DND-41 (cell line): ENCODE measurements at regions not wholly inside any gene's neighbourhood (a gene's known extent, or its start where the extent isn't known, plus 50 kb on each side); places are given as distances from the start of the nearest gene placed in this dataset.

Source experiments
- ATAC-seq: fragments of 200-7000 bp; cut with Tn5 transposase; 3 replicates; pipeline ENCODE4 v1.9.1; 2021; ENCODE audit warnings: low read depth; ENCODE audit not compliant: insufficient read depth
- DNase-seq: peaks from one replicate; pipeline ENCODE4 v3.0.0-alpha.2; 2020
- H2AFZ ChIP-seq: 2 replicates; pipeline ENCODE4 v1.6.0; 2012; ENCODE audit warnings: low read depth, low read length
- H3K27ac ChIP-seq: 2 replicates; pipeline ENCODE4 v1.5.1; 2012; ENCODE audit warnings: low read length, inconsistent platforms
- H3K27me3 ChIP-seq: fragments of 200-600 bp; sonication (generic); 2 replicates; pipeline ENCODE4 v1.6.0; 2012; ENCODE audit warnings: low read length, mild to moderate bottlenecking, inconsistent platforms; ENCODE audit not compliant: insufficient read depth, poor library complexity
- H3K36me3 ChIP-seq: 2 replicates; pipeline ENCODE4 v1.5.1; 2012; ENCODE audit warnings: low read length, inconsistent platforms; ENCODE audit not compliant: insufficient read depth
- H3K4me1 ChIP-seq: 2 replicates; pipeline ENCODE4 v1.5.1; 2012; ENCODE audit warnings: mild to moderate bottlenecking, low read length; ENCODE audit not compliant: insufficient read depth
- H3K4me2 ChIP-seq: 2 replicates; pipeline ENCODE4 v1.6.0; 2012; ENCODE audit warnings: mild to moderate bottlenecking, moderate library complexity, low read length, inconsistent platforms; ENCODE audit not compliant: insufficient read depth
- H3K4me3 ChIP-seq, 2 experiments: fragments of 200-600 bp in 1 of 2; shearing (Covaris generic) in 1 of 2; 2 replicates each; pipeline ENCODE4 v1.5.1; 2012 to 2016; ENCODE audit warnings: inconsistent platforms in 2 of 2, low read length in 2 of 2, mild to moderate bottlenecking in 2 of 2, low read depth in 1 of 2, moderate library complexity in 1 of 2
- H3K79me2 ChIP-seq: 2 replicates; pipeline ENCODE4 v1.6.0; 2012; ENCODE audit warnings: low read length, inconsistent platforms; ENCODE audit not compliant: insufficient read depth
- H3K9ac ChIP-seq: 2 replicates; pipeline ENCODE4 v1.6.0; 2012; ENCODE audit warnings: low read depth, mild to moderate bottlenecking, inconsistent platforms, low read length, moderate library complexity
- H3K9me3 ChIP-seq: 2 replicates; pipeline ENCODE4 v1.5.1; 2012; ENCODE audit warnings: low read length, moderate library complexity, mild to moderate bottlenecking, inconsistent platforms; ENCODE audit not compliant: insufficient read depth, severe bottlenecking
- H4K20me1 ChIP-seq: 2 replicates; pipeline ENCODE4 v1.6.0; 2012; ENCODE audit warnings: low read length; ENCODE audit not compliant: insufficient read depth
- EZH2 ChIP-seq: IDR thresholded peaks from 3 replicates; pipeline ENCODE4 v1.6.1; 2012; ENCODE audit warnings: borderline replicate concordance, low read depth, mild to moderate bottlenecking, moderate library complexity, low read length, inconsistent platforms; ENCODE audit not compliant: severe bottlenecking
- TF ChIP-seq, protein P1 (sequence below): IDR thresholded peaks from 2 replicates; pipeline ENCODE4 v1.5.1; 2012; ENCODE audit warnings: borderline replicate concordance, low read length, moderate library complexity, mild to moderate bottlenecking; ENCODE audit not compliant: poor library complexity, severe bottlenecking; ENCODE audit errors: extremely low read depth

DNA sequence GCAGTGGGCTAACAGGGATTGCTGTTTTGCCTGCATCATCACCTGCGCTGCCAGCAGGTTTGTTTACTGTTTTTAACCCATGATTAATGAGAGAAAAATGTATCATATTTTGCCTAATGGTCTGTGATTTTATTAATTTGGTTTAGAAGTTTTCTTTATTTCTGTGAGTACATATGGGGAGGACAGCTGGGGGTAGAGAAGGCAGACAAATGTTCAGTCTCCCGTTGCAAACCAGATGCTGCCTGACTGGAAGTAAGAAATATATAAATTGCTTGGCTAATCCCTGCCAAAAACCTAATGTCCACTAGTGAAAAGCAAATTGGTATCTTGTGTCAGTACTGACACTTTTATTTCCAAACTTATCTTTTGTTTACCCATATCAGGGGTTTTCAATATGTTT, 1766.1 kb upstream of the C9orf72 start:
- no peak for ATAC-seq
- no peaks in the 10 kb centered on the region for H3K36me3 ChIP-seq
- H3K4me2 ChIP-seq, result no peak overlapping the region
- DNase-seq, result no peak
- H3K9ac ChIP-seq, result no peak overlapping the region
- no peaks in the 10 kb centered on the region for H3K4me1 ChIP-seq
- TF ChIP-seq EZH2, result no peak
- TF ChIP-seq, protein P1, sequence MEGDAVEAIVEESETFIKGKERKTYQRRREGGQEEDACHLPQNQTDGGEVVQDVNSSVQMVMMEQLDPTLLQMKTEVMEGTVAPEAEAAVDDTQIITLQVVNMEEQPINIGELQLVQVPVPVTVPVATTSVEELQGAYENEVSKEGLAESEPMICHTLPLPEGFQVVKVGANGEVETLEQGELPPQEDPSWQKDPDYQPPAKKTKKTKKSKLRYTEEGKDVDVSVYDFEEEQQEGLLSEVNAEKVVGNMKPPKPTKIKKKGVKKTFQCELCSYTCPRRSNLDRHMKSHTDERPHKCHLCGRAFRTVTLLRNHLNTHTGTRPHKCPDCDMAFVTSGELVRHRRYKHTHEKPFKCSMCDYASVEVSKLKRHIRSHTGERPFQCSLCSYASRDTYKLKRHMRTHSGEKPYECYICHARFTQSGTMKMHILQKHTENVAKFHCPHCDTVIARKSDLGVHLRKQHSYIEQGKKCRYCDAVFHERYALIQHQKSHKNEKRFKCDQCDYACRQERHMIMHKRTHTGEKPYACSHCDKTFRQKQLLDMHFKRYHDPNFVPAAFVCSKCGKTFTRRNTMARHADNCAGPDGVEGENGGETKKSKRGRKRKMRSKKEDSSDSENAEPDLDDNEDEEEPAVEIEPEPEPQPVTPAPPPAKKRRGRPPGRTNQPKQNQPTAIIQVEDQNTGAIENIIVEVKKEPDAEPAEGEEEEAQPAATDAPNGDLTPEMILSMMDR, result no peak
- no peaks in the 10 kb centered on the region for H3K9me3 ChIP-seq
- H4K20me1 ChIP-seq, result no peaks in the 10 kb centered on the region
- no peak overlapping the region for H3K27ac ChIP-seq
- no peak overlapping the region for H3K4me3 ChIP-seq
- no peaks in the 10 kb centered on the region for H3K79me2 ChIP-seq
- no peak overlapping the region for H2AFZ ChIP-seq
- H3K27me3 ChIP-seq, result no peaks in the 10 kb centered on the region

DNA sequence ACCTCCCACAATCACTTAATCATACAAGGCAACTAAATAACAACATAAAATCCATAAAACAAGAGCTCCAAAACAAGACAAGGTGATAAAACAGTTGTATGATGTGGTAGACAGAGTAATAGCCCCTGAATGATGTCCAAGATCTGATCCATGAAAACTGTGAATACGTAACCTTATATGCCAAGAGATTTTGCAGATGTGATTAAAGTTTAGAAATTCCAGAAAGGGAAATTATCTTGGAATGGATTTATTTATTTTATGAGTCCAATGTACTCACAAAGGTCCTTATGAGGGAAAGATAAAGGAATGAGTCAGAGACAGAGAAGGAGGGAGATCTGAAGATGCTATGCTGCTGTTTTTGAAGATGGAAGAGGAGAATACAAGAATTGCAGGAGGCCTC, 1775.7 kb upstream of the C9orf72 start:
- DNase-seq (no peak), ATAC-seq (no peak)
- no peak overlapping the region for H2AFZ ChIP-seq
- no peak overlapping the region for H3K4me2 ChIP-seq
- H3K36me3 ChIP-seq, result no peaks in the 10 kb centered on the region
- no peaks in the 10 kb centered on the region for H3K79me2 ChIP-seq
- H3K9ac ChIP-seq, result no peak overlapping the region
- no peak overlapping the region for H3K4me3 ChIP-seq
- H3K4me1 ChIP-seq, result no peaks in the 10 kb centered on the region
- no peaks in the 10 kb centered on the region for H3K9me3 ChIP-seq
- no peak overlapping the region for H3K27ac ChIP-seq
- H3K27me3 ChIP-seq, result no peaks in the 10 kb centered on the region
- no peaks in the 10 kb centered on the region for H4K20me1 ChIP-seq
- TF ChIP-seq EZH2, result no peak
- TF ChIP-seq, protein P1, result no peak

DNA sequence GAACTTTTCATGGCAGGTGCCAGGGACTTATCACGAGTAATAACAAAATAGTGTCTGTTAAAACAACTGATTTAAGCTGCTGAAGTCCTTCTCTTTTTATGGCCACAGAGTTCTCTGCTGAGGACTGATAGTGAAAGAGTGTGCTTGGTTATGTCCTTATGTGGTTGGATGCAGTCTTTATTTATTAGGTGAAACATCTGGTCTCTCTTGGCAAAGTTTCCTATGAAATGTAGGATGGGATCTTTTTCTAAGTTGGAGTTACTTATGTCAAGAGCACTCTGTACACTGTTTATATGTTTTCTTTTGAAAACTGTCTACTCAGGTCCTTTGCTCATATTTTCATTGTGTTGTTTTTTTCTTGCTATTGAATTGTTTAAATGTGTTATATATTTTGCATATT, 1816.1 kb upstream of the C9orf72 start:
- H3K27ac ChIP-seq, result no peak overlapping the region
- H3K27me3 ChIP-seq, result no peaks in the 10 kb centered on the region
- H3K4me3 ChIP-seq, result no peak overlapping the region
- no peaks in the 10 kb centered on the region for H3K9me3 ChIP-seq
- H3K79me2 ChIP-seq, result no peaks in the 10 kb centered on the region
- TF ChIP-seq EZH2, result no peak
- TF ChIP-seq, protein P1, result no peak
- no peaks in the 10 kb centered on the region for H3K36me3 ChIP-seq
- no peaks in the 10 kb centered on the region for H4K20me1 ChIP-seq
- no peak overlapping the region for H2AFZ ChIP-seq
- H3K9ac ChIP-seq, result no peak overlapping the region
- no peak for ATAC-seq
- no peak overlapping the region for H3K4me2 ChIP-seq
- DNase-seq, result no peak
- H3K4me1 ChIP-seq, result no peaks in the 10 kb centered on the region

DNA sequence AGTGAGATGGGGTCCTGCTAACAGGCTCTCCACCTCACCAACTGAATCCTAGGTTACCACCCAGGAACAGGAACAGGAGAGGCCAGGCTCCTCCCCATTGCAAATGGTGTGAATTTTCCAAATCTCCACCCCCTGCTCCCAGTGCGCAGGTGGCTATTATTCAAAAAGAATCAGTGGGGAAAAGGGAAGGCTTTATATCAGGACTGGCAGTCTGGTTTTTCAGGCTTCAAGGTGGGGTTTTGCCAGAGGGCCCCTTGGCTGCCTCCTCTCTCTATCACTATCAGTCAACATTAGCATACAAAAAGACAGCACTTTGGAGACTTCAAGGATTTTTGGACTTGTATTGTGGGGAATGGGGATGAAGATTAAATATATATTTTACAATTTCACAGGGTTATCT, 1817.6 kb upstream of the C9orf72 start:
- Histone ChIP-seq H3K79me2 (no peaks in the 10 kb centered on the region), H3K36me3 (no peaks in the 10 kb centered on the region), H3K4me1 (no peaks in the 10 kb centered on the region), H3K4me3 (no peak overlapping the region), H3K9me3 (no peaks in the 10 kb centered on the region), H3K27me3 (no peaks in the 10 kb centered on the region), H2AFZ (no peak overlapping the region), H3K4me2 (no peak overlapping the region), H4K20me1 (no peaks in the 10 kb centered on the region), H3K27ac (no peak overlapping the region), H3K9ac (no peak overlapping the region)
- DNase-seq (no peak), ATAC-seq (no peak)
- TF ChIP-seq EZH2, result no peak
- TF ChIP-seq, protein P1, result no peak
